ELR (cell line): ENCODE measurements at regions not wholly inside any gene's neighbourhood (a gene's known extent, or its start where the extent isn't known, plus 50 kb on each side); places are given as distances from the start of the nearest gene placed in this dataset.

Source experiments
- DNase-seq: peaks from one replicate; pipeline ENCODE4 v3.0.0-alpha.2; 2015; ENCODE audit warnings: low read depth

- no peak for DNase-seq
Measured at GRCh38 chr18:54020156-54020745, 204.2 kb downstream of the MBD2 start.

- no peak for DNase-seq
Measured at GRCh38 chr18:54019641-54020040, 204.8 kb downstream of the MBD2 start.

- no peak for DNase-seq
Measured at GRCh38 chr18:54013452-54013851, 211.0 kb downstream of the MBD2 start.

GRCh38 chr18:54004828-54005227 is 219.6 kb downstream of the MBD2 start:
- no peak for DNase-seq

GRCh38 chr18:54003195-54003594 is 221.3 kb downstream of the MBD2 start:
- no peak for DNase-seq

GRCh38 chr18:53997064-53997463 is 227.4 kb downstream of the MBD2 start:
- no peak for DNase-seq

- no peak for DNase-seq
Measured at GRCh38 chr18:53994016-53994415, 230.5 kb downstream of the MBD2 start.

- peak; percentile 2 for DNase-seq
Measured at GRCh38 chr18:53991805-53992204, 232.7 kb downstream of the MBD2 start.

GRCh38 chr18:53991202-53991601 is 233.3 kb downstream of the MBD2 start:
- DNase-seq = peak; percentile 58

GRCh38 chr18:53990485-53990884 is 234.0 kb downstream of the MBD2 start:
- DNase-seq = no peak

GRCh38 chr18:53984021-53984420 is 240.4 kb downstream of the MBD2 start:
- DNase-seq = peak; percentile 30

- peak; percentile 1 for DNase-seq
Measured at GRCh38 chr18:53971331-53971730, 253.1 kb downstream of the MBD2 start.

- DNase-seq = no peak
Measured at GRCh38 chr18:53952700-53953099, 271.8 kb downstream of the MBD2 start.

GRCh38 chr18:53950545-53950944 is 273.9 kb downstream of the MBD2 start:
- no peak for DNase-seq

- DNase-seq = no peak
Measured at GRCh38 chr18:53948991-53949390, 275.5 kb downstream of the MBD2 start.

GRCh38 chr18:53947092-53947640 is 277.3 kb downstream of the MBD2 start:
- DNase-seq = no peak

- no peak for DNase-seq
Measured at GRCh38 chr18:53946594-53946993, 277.9 kb downstream of the MBD2 start.

GRCh38 chr18:53944721-53945120 is 279.7 kb downstream of the MBD2 start:
- no peak for DNase-seq

GRCh38 chr18:53943326-53943860 is 281.1 kb downstream of the MBD2 start:
- no peak for DNase-seq

- no peak for DNase-seq
Measured at GRCh38 chr18:53941601-53942338, 282.7 kb downstream of the MBD2 start.

GRCh38 chr18:53937037-53937436 is 287.4 kb downstream of the MBD2 start:
- no peak for DNase-seq

- no peak for DNase-seq
Measured at GRCh38 chr18:53935803-53936202, 288.7 kb downstream of the MBD2 start.

GRCh38 chr18:53935399-53935798 is 289.1 kb downstream of the MBD2 start:
- no peak for DNase-seq
